Left forelimb (tissue), 1 donor: ENCODE measurements at regions not wholly inside any gene's neighbourhood (a gene's known extent, or its start where the extent isn't known, plus 50 kb on each side); places are given as distances from the start of the nearest gene placed in this dataset.

Source experiments
- DNase-seq: peaks from one replicate; pipeline ENCODE4 v3.0.0-alpha.2; 2018; ENCODE audit warnings: low spot score

DNA sequence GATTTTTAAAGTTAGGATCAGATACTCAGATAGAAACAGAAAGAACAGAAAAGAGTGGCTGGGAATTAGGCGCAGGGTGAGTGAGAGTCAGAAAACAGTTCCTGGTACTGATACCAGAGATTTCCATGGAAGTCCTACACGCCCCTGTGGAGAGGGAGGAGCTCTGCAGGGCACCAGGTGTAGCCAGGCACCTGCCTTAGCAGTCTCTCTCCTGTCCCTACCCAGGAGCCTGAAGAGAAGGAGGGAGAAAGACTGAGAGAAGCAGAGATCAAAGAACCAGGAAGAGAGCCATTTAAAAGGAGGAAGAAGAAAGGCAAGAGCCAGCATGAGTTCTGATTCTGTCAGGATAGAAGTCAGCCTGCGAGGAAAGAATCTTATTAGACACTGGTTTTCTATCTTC lies 65.0 kb downstream of the CBLN1 start:
- no peak for DNase-seq

DNA sequence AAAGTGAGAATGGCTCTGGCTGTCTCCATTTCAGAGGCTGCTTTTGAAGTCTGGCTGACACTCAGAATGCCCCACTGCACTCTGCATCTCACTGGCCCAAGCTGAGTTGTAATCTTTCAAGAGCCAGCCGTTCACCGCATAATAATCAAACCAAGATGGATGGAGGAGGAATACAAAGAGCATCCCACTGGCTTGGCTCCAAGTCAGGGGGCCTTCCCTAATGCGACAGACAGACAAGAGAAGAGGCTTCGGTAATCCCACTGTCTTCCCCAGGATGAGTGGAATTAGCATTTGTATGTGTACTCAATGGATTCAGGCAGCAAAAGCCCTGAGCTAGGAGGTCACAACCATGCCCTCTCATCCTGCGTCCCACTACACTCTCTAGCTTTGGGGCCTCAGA lies 68.0 kb downstream of the CBLN1 start:
- DNase-seq: no peak

DNA sequence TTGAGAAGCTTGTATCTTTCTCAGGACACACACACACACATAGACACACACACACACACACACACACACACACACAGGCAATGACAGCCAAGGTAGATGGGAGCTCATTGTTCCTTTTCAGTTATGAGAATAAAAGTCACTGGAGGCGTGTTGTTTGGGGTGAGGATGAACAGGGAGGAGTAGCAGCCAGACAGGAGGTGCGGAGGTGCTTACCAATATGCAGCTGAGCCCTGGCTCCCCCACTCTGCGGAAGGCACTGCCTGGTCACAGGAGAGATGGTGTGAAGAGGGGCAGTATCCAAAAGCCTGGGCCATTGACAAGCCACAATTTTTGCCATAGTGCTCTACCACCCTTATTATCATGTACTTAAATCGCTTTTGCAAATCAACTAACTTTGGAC lies 77.4 kb downstream of the CBLN1 start:
- no peak for DNase-seq

DNA sequence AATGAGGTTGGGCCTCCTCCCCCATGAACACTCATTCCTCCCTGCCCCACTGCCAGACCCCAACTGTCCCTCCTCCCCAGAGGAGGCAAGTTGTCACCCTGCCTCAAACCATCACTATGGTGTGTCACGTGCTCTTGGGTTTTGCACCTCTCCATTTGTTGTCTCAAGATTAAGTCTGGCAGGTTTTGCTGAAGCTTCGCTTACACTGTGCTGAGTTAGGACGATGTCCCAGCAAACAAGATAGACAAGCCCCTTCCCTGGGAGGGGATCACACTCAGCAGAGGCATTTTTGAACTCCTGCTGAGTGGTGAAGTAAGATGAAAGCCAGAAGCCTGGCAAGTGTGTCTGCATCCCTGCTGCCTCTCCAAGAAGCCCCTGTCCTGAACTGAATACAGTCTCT lies 78.3 kb downstream of the CBLN1 start:
- no peak for DNase-seq

DNA sequence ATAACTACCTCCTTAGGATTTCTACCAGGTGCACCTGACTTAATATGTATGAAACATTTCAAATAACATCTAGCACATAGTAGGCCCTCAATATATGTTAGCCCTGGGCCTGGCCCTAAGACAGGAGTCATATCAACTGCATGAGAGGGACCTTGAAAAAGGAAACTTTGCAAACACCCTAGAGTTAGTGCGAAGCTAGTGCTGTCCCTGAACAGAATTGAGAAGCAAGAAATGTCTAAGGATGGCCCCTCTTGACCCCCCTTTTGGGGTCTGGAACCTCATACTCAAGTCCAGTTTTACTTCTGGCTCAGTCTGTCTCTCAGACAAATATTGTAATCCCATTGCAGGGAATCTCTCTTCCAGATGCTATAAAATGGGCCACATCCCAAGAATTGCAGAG lies 80.5 kb downstream of the CBLN1 start:
- no peak for DNase-seq

DNA sequence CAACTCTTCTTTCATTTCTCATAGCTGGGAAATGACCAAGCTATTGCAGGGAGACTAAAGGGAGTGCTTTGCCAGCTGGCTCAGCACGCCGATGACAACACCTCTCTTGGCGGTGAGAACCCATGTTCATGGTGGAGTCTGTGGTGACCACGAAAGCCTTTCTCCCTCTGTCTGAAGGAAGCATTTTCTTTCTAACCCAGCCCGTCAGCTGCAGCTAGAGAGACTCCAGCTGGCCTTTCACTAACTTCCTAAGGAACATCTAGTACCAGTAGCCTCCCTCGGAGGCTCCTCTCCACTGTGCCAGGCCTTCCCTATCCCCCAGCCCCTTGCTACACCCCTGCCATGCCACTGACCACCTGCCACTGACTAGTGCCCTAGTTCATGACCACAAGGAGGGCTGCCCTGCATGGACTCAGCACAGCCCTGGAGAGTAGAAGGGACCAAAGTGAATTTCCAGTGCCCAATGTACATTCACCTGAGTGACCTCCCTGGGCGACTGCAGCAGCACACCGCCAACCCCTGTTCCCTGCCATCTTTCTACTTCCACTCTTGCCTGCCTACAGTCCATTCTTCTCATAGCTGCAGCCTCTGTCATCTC lies 81.3 kb downstream of the CBLN1 start:
- DNase-seq: no peak

DNA sequence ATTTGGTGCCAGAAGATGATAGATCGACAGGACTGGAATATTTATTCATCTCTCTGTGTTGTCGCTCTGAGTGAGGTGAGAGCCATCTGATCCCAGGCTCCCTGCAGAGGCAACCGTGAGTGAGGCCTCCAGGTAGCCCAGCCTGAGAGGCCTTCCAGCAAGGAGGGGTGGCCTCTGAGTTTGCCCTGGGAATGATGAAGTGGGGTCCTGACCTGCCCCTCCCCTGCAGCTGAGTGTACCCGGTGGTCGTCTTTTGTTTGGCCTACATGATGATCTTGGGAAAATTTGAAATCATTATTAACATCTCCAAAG lies 86.4 kb downstream of the CBLN1 start:
- DNase-seq: no peak

DNA sequence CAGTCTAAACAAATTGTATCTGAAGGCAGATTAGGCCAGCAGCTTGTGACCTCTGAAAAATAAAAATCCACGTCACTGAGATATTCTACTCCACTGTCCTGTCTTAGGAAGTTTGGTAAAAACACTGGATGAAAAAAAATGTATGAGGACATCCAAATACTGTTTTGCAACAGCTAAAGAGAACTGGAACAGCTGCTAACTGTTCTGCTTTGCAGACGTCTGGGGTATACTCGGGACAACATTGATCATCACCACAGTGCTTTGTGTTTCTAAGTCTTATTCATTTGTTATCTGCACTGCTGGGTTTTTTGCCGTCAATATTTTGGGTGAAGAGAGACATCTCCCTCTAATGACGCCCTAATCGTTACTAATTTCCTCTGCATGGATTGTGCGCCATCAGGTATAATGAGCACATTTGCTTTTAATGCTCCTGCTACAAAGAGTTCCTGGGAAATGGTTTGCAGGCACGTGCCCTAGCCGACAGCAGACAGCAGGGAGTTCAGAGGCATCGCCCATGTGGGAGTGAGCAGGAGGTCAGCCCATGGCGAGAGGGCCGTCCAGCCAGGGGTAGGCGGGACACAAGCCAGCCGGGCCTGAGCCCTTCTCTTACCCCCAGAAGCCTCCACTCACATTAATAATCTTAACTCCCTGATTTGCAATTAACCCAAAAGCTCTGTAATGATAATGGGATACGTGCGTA lies 87.0 kb downstream of the CBLN1 start:
- DNase-seq: no peak

DNA sequence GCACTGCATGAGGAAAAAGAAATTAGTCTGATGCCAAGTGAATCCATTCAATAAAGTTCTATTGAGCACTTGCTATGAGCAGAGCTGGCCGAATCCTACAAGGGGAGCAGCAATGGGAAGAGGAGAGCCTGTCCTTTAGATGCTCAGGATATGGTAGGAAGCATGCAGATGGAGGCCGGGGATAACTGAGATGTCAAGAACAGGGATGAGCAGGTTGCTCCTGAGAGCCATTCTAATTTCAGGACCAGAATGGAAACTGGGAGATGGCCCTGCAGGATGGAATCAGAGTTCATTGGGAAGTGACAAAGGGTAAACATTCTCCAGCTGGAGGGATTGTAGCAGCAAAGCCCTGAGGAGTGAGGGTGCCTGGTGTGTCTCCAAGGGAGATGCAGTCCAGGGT lies 88.0 kb downstream of the CBLN1 start:
- no peak for DNase-seq

DNA sequence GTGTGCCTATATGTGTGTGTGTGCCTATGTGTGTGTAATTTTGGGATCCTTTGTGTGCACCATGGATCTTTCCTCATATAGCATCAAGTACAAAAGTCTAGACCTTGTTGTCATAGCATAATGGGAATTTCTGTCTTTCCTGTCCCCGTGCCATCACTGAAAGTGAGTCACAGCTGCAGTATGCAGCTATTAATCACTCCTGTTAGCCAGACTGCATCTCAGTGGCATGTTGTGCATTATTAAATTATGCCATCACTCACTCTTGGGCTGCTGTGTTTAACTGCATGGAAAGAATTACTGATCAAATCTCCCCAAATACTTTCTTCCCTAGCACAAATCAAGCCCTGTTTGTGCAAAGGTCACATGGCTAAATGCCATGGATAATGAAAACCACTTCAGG lies 92.4 kb downstream of the CBLN1 start:
- no peak for DNase-seq

DNA sequence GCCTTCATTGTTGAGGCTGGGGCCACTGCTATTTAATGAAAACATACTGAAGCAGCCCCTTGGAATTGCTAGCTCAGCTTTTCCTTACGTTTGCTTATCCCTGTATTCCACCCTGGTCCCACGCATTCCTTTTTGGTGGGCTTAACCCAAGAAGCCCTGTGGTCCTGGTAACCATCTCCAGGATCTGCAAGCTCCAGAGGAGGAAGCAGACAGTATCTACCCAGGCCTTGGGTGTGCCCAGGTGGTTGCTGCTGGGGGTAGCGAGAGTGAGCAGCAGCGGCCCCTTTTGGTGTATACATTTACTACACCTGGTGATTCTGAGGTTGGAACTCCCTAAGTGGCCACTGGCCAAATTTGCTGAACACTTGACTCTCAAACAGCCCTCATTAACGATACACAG lies 97.7 kb downstream of the CBLN1 start:
- DNase-seq: no peak

DNA sequence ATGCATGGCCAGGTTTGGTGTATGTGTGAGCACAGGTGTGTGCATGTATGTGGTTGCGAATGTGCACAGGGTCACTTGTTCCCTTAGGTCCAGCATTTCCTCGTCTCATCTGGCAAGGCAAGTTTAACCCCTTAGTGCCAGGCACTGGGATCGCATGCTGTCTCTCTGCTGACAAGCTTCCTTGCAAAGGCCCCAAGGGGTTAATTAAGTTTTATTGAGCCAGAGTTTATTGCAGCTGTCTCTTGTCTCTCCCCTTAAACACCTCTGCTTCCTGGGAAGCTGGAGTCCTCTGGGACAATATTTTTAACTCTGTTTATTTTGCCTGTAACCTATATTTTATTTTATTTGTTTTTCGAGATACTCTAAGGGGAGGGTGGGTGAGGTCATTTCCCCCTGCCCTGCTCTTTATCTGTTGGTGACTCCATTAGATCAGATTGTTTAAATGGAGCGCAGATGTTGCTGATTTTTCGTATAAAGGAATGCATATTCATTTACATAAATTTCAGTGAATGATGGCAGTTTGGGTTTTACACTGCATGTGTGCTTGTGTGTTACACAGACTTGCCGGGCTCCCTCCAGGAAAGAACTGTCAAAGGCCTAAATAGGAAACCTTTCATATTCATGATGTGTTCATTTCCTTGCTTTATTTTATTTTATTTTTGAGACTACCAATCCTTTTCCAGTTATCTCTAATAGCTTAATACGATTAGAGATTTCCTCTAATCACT lies 99.7 kb downstream of the CBLN1 start:
- no peak for DNase-seq

DNA sequence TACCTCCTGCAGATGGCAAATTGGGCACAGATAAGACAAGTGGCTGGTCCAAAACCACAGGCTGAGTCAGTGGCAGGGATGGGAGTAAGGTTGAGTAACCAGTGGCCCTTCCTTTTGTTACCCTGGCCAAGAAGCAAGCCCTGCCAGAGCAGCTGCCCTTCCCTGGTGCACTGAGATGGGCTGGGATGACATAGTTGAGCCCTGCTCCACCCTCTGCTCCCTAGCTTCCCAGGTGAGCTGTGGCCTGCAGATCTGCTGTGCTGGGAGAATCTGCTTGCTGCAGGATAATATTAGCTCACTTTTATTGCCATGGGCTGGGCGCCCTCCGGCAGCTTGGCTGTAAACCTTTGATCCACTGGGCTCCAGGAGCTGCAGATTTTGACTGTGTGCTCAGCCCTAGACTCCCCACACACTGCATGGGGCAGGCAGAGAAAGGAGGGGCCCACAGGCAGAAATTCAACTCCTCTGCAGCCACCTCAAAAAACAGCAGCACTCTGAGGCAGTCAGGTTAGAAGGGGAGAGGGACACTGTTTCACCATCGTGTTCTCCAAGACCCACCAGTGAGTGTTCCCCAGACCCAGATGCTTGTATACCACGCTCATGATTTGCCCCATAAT lies 101.8 kb downstream of the CBLN1 start:
- DNase-seq: no peak

DNA sequence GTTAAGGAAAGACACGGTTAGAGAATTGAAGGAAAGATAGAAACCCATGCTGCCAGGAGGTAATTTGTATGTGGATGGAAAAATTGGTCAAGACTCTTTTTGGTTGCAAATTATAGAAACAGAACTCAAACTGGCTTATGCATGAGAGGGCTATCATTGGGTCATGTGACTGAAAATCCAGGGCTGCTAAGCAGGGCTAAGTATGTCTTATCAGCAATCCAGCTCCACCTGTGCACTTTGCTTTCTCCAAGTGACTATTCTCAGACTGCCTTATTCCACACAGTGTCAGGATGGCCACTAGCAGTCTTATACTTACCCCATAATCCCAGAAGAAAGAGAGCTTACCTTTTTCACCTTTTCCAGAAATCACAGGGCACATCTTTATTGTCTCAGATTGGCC lies 113.5 kb downstream of the CBLN1 start:
- no peak for DNase-seq

DNA sequence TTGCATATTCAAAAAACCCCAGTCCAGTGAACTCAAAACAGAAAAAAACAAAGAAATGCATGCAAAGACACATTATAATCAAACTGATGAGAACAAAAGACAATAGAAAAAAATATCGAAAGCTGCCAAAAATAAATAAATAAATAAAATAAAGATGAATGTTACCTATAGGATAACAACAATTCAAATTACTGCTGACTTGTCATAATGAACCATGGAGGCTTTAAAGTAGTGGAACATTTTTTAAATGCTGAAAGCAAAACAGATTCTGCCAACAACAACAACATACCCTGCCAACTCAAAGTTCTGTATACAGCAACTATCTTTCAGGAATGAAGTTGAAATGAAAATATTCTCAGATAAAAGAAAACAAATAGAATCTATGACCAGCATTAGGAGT lies 116.6 kb downstream of the CBLN1 start:
- no peak for DNase-seq

DNA sequence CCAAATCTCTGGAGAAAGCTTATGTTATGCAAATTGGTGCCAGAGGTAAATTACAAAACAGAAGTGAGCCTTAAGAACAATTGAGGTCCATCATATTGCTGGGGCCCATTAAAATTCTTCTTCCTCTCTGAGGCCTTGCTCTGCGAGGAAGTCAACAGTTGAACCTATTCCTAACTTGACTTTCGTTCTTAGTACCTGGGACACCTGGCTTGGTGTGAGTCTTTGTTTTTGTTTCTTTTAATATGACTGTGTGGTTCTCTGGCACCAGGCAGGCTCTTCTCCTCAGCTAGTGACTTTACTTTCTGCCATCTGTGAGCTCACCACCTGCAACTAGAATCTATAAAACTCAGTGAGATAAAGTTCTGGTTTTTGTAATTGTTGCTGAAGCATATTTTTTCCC lies 120.4 kb downstream of the CBLN1 start:
- no peak for DNase-seq

DNA sequence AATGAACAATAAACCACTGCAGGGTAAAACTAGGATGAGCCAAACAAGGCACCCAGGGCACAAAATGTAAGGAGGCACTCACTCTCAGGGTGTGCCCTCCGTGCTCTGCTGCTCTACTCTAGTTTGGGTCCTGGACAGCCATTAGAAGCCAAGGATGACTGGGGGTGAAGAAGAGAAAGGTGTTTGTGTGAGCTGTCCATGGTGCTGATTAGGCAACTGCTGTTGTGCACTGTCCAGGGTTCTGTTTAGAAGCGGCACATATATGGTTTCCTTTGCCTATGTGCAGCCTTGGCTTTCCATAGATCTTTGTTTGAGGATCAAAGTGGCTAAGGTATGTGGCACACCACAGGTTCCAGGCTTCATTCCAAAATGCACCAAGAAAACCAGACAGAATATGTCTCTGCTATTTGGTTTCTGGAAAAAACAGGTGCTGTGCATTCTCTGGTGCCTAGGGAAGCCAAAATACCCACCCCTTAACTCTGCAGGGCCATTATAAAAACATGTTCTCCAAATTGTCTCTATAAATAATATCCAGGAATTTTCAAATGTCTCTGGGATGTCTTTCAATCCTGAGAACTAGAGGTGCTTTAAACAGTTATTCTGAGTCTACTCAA lies 123.5 kb downstream of the CBLN1 start:
- no peak for DNase-seq

DNA sequence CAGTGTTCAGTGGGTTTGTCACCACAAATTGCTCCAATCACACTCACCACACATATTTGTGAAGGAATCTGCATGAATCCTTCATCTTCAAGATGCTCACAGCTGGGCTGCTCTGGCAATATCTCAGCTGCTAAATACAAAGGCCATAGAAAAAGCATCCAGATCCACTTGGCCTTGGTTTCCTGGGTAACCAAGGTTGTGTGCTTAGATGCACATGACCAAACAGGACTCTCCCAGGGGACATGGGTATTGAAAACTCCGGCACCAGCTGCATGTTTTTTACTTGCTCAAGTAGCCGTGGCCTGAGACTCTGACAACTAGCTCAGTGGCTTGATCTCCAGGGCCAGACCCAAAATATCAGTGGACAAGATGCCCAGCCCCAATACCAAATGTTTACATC lies 131.3 kb downstream of the CBLN1 start:
- no peak for DNase-seq

DNA sequence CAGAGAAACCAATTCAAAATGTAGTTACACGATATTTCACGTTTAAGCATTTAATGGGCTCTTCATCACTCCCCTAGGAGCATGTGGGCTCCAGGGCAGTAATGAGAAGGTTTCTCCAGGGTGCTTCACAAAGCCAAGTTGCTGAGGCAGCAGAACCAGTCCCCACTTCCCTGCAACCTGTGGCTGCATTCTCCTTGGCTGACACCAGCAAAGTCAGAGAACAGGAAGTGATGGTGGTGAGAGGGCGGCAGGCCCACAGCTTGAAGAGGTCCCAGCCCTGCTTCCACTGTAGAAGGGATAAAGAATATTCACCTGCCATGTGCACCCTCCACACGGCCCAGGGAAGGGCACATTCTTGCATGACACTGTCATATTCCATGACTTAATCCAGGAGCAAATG lies 133.2 kb downstream of the CBLN1 start:
- DNase-seq: no peak

DNA sequence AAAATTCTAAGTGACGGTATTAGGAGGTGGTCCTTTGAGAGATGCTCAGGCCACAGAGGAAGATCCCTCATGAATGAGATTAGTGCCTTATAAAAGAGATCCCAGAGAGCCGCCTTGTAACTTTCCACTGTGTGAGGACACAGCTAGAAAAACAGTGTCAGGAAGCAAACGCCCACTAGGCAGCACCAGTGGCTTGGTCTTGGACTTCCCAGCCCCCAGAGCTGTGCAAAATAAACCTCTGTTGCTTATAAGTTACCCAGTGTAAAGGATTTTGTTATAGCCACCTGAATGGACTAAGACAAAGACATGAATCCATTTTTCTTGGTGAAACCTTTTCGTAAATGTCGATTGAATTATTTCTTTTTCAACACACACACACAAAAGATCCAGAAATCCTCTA lies 141.0 kb downstream of the CBLN1 start:
- no peak for DNase-seq

DNA sequence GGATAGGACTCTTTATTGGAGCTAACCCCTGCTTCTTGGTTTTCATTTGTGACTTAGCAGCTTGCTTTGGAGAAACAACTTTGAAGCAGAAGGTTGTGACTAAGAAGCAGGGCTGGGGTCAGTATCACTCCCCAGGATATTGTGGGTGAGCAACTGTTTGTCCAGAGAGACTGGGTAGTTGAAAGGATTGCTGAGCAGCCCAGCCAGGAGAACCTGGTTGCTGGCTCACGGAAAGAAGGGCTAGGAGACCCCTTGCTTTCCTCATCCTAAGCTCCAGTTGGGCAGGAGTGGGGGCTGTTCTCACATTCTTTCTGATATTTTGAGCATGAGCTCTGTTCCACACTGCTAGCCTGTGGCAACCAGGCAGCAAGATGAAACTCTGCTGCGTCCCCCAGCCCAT lies 151.2 kb downstream of the CBLN1 start:
- no peak for DNase-seq

DNA sequence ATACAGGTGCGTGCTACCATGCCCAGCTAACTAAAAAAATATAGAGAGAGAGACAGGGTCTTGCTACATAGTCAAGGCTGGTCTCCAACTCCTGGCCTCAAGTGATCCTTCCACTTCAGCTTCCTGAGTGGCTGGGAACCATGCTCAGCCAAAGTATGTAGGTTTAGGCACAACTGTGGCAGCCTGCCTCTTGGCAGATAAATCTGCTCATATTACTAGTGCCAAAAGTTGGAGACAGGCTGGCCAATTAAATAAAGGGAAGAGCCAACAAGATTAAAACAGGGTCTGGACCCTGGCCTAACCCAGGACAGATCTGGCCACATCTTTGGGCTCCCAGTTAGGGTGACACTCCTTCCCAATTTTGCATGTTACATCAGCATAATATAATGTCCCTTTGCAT lies 151.7 kb downstream of the CBLN1 start:
- DNase-seq: no peak

DNA sequence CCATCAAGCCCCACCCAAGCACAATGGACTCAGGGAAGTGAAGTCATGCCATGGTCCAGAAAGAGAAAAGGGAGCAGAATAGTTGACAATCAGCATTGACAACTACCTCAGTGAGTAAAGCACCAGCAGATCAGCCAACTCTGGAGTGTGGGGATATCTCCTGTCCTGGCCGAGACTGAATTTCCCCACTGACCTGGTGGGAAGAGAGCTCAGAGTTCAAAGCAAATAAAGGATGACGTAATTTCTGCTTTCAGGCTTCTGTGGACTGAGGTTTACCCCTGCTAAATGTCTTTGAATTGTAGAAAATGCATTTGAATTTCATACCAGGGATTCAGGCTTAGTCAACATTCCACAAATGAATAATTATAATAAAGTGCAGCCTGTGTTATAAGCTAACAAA lies 152.9 kb downstream of the CBLN1 start:
- DNase-seq: no peak
